SU-DHL-6 (cell line): ENCODE measurements at regions not wholly inside any gene's neighbourhood (a gene's known extent, or its start where the extent isn't known, plus 50 kb on each side); places are given as distances from the start of the nearest gene placed in this dataset.
"Not testable (repeated sequence)": the region's sequence is repeated elsewhere in the genome, so short reads cannot be mapped to it uniquely, and the experiment has no call there.

Experiments
- H2AFZ ChIP-seq: fragments of 200-600 bp; sonication (generic); 2 replicates; pipeline ENCODE4 v1.6.1; 2014; ENCODE audit warnings: low read depth, mild to moderate bottlenecking, moderate library complexity, mixed read lengths, antibody characterized with exemption, low read length; ENCODE audit not compliant: severe bottlenecking
- H3F3A ChIP-seq: fragments of 200-600 bp; shearing (Covaris generic); 2 replicates; pipeline ENCODE4 v1.6.0; 2016; ENCODE audit warnings: antibody characterized with exemption, mild to moderate bottlenecking; ENCODE audit not compliant: insufficient read depth
- H3K27ac ChIP-seq: fragments of 200-600 bp; sonication (generic); 2 replicates; pipeline ENCODE4 v1.5.1; 2016; ENCODE audit warnings: low read depth, mild to moderate bottlenecking, low read length, moderate library complexity, mixed read lengths
- H3K27me3 ChIP-seq: fragments of 200-600 bp; sonication (generic), shearing (Covaris generic); 2 replicates; pipeline ENCODE4 v1.6.0; 2014; ENCODE audit warnings: mild to moderate bottlenecking, low read length
- H3K36me3 ChIP-seq: fragments of 200-600 bp; sonication (generic); 2 replicates; pipeline ENCODE4 v1.6.1; 2014; ENCODE audit warnings: mild to moderate bottlenecking, low read length, mixed read lengths
- H3K4me2 ChIP-seq: fragments of 300-600, 200-600 bp; shearing (Covaris generic), sonication (generic); 2 replicates; pipeline ENCODE4 v1.6.0; 2014; ENCODE audit warnings: low read length, low read depth, mild to moderate bottlenecking; ENCODE audit not compliant: poor library complexity, severe bottlenecking
- H3K4me3 ChIP-seq: fragments of 200-600 bp; sonication (generic); 2 replicates; pipeline ENCODE4 v1.5.1; 2014; ENCODE audit warnings: antibody characterized with exemption, low read length, mild to moderate bottlenecking, mixed read lengths; ENCODE audit not compliant: insufficient read depth, poor library complexity, severe bottlenecking
- H3K79me2 ChIP-seq: fragments of 200-600 bp; sonication (generic); 2 replicates; pipeline ENCODE4 v1.6.1; 2014; ENCODE audit warnings: mild to moderate bottlenecking, low read length, moderate library complexity; ENCODE audit not compliant: insufficient read depth
- H3K9ac ChIP-seq: fragments of 200-600 bp; sonication (generic); 2 replicates; pipeline ENCODE4 v1.7.0; 2014; ENCODE audit warnings: mild to moderate bottlenecking, low read length
- H3K9me2 ChIP-seq: fragments of 200-600 bp; sonication (generic); replicated peaks from 2 replicates; pipeline ENCODE4 v1.6.1; 2014; ENCODE audit warnings: low read length; ENCODE audit not compliant: insufficient read depth
- H3K9me3 ChIP-seq: fragments of 200-600 bp; sonication (generic); 2 replicates; pipeline ENCODE4 v1.6.1; 2014; ENCODE audit warnings: low read length, mixed read lengths; ENCODE audit not compliant: insufficient read depth
- H4K20me1 ChIP-seq: fragments of 200-600 bp; sonication (generic); 2 replicates; pipeline ENCODE4 v1.6.1; 2014; ENCODE audit warnings: low read depth, mild to moderate bottlenecking, antibody characterized with exemption, low read length, moderate library complexity, mixed read lengths
- EZH2phosphoT487 ChIP-seq: fragments of 200-600 bp; sonication (generic), shearing (Covaris generic); conservative IDR thresholded peaks from 2 replicates; pipeline ENCODE4 v1.6.1; 2018; ENCODE audit warnings: mild to moderate bottlenecking, antibody characterized with exemption, low read length, moderate library complexity, mixed read lengths
- TF ChIP-seq, protein P1 (sequence below): fragments of 200-600 bp; sonication (generic); IDR thresholded peaks from one replicate; pipeline ENCODE4 v1.5.1; 2017; ENCODE audit warnings: antibody characterized with exemption, mild to moderate bottlenecking, low read length, moderate library complexity; ENCODE audit not compliant: insufficient read depth, poor library complexity, severe bottlenecking

DNA sequence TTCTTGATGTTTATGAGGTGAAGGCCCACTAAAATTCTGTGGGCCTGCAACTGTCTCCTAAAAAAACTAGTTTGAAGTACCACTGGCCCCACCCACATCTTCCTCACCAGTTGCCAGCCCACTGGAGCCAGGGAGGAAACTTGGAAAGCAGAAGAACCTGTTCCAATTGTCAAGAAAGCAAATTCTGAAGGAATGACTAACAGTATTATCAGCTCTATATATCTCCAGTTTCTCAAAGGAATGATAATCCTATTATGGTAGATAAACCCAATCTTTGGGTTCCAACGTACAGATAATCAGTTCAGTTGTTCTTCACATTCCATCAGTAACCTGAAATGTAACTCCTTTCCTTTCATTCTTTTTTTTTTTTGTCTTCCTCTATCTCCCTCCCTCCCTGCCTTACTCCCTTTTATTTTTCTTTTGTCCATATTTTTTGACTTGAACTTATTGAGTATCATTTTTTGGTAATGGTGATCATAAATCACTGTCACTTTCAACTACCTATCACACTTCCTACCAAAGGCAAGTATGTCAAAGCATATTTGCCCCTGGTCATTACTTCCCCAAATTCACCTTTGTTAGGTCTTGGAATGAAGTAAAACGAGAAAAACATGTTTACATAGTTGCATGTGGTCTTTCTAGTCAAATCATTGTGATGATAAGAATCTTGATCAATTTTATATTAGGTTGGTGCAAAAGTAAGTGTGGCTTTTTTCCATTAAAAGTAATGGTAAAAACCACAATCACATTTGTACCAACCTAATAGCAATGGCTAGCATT, 943.4 kb downstream of the TTLL7 start:
- Histone ChIP-seq H3K9me3 (peaks cover 4% of the 10 kb centered on the region; the same call in 1 of the 2 replicates), H2AFZ (no peak overlapping the region), H3K79me2 (no peaks in the 10 kb centered on the region), H3K27ac (no peak overlapping the region), H3K36me3 (no peaks in the 10 kb centered on the region), H3K27me3 (no peaks in the 10 kb centered on the region), H3K4me2 (no peak overlapping the region), H3K4me3 (no peak overlapping the region), H3K9ac (no peak overlapping the region), H3K9me2 (no peaks in the 10 kb centered on the region), H3F3A (no peaks in the 10 kb centered on the region), H4K20me1 (no peaks in the 10 kb centered on the region)
- TF ChIP-seq EZH2phosphoT487, result no peak
- TF ChIP-seq, protein P1, sequence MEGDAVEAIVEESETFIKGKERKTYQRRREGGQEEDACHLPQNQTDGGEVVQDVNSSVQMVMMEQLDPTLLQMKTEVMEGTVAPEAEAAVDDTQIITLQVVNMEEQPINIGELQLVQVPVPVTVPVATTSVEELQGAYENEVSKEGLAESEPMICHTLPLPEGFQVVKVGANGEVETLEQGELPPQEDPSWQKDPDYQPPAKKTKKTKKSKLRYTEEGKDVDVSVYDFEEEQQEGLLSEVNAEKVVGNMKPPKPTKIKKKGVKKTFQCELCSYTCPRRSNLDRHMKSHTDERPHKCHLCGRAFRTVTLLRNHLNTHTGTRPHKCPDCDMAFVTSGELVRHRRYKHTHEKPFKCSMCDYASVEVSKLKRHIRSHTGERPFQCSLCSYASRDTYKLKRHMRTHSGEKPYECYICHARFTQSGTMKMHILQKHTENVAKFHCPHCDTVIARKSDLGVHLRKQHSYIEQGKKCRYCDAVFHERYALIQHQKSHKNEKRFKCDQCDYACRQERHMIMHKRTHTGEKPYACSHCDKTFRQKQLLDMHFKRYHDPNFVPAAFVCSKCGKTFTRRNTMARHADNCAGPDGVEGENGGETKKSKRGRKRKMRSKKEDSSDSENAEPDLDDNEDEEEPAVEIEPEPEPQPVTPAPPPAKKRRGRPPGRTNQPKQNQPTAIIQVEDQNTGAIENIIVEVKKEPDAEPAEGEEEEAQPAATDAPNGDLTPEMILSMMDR, result no peak

DNA sequence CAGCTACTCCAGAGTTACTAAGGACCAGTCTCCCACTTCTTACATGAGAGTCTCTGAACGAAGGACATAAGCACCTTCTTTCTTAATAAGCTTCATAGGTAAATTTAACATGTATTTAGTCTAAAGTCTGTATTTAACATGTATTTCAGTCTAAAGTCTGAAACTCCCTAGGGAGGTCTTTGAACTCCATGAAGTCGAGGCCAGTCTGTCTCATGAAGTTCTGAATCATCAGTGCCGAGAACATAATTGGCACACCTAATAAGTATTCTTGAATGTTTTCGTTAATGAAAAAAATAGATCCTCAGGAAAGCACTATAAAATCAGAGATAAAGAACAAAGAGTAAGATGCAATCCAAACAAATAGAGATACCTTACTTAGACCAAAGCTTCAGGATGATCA, 945.5 kb downstream of the TTLL7 start:
- no peak overlapping the region for H2AFZ ChIP-seq
- H3K4me2 ChIP-seq, result no peak overlapping the region
- H3K9ac ChIP-seq, result no peak overlapping the region
- no peak overlapping the region for H3K4me3 ChIP-seq
- H3K79me2 ChIP-seq, result no peaks in the 10 kb centered on the region
- no peaks in the 10 kb centered on the region for H3K27me3 ChIP-seq
- H3K9me2 ChIP-seq, result no peaks in the 10 kb centered on the region
- H3K27ac ChIP-seq, result no peak overlapping the region
- no peaks in the 10 kb centered on the region for H3K36me3 ChIP-seq
- H4K20me1 ChIP-seq, result no peaks in the 10 kb centered on the region
- no peak for TF ChIP-seq EZH2phosphoT487
- TF ChIP-seq, protein P1, result no peak
- peaks cover 4% of the 10 kb centered on the region; the same call in 1 of the 2 replicates for H3K9me3 ChIP-seq
- no peaks in the 10 kb centered on the region for H3F3A ChIP-seq

- no peak overlapping the region for H3K4me3 ChIP-seq
- H3K9me3 ChIP-seq, result peaks cover 4% of the 10 kb centered on the region; the same call in 1 of the 2 replicates
- no peak overlapping the region for H3K9ac ChIP-seq
- H3K27ac ChIP-seq, result no peak overlapping the region
- H3K4me2 ChIP-seq, result no peak overlapping the region
- TF ChIP-seq EZH2phosphoT487, result no peak
- TF ChIP-seq, protein P1, result no peak
- H3K9me2 ChIP-seq, result no peaks in the 10 kb centered on the region
- H3K27me3 ChIP-seq, result no peaks in the 10 kb centered on the region
- no peaks in the 10 kb centered on the region for H3K36me3 ChIP-seq
- H4K20me1 ChIP-seq, result no peaks in the 10 kb centered on the region
- H2AFZ ChIP-seq, result no peak overlapping the region
- no peaks in the 10 kb centered on the region for H3K79me2 ChIP-seq
- no peaks in the 10 kb centered on the region for H3F3A ChIP-seq
Observed at GRCh38 chr1:83052865-83053264, 946.1 kb downstream of the TTLL7 start.

GRCh38 chr1:83051053-83051452, 947.9 kb downstream of the TTLL7 start:
- H3K9me3 ChIP-seq, H3K79me2 ChIP-seq, H3K4me2 ChIP-seq, H3K9me2 ChIP-seq, H3K36me3 ChIP-seq, H3K9ac ChIP-seq, H4K20me1 ChIP-seq, H3K27ac ChIP-seq, H3K27me3 ChIP-seq, H3F3A ChIP-seq, H3K4me3 ChIP-seq, H2AFZ ChIP-seq: not testable (repeated sequence)
